HG02840 (cell line): ENCODE measurements at regions not wholly inside any gene's neighbourhood (a gene's known extent, or its start where the extent isn't known, plus 50 kb on each side); places are given as distances from the start of the nearest gene placed in this dataset.

Experiments used
- ATAC-seq: cut with Tn5 transposase; IDR thresholded peaks from one replicate; pipeline ENCODE4 v1.9.1; 2021; ENCODE audit warnings: mild to moderate bottlenecking, moderate library complexity, moderate number of reproducible peaks; ENCODE audit not compliant: unreplicated experiment, low FRiP score

DNA sequence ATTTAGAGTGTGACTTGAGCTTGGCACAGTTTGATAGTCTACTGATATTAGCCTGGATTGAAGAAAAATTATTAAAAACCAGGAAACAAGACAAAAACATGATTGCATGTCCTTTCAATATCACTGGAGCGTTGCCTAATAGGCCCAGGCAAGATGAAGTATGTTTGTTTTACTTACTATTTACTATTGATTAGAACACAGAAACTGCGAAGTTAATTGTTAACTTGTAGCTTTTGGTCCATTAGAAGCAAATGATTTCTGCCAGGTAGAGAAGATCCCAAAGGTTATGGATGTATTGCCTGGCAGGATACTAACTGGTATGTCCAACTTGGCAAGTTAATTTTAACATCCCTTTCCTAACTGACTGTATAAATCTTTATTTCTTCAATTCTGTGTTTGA, 268.9 kb downstream of the ETNK1 start:
- ATAC-seq: no peak

GRCh38 chr12:22899184-22899583, 274.2 kb downstream of the ETNK1 start:
- no peak for ATAC-seq

DNA sequence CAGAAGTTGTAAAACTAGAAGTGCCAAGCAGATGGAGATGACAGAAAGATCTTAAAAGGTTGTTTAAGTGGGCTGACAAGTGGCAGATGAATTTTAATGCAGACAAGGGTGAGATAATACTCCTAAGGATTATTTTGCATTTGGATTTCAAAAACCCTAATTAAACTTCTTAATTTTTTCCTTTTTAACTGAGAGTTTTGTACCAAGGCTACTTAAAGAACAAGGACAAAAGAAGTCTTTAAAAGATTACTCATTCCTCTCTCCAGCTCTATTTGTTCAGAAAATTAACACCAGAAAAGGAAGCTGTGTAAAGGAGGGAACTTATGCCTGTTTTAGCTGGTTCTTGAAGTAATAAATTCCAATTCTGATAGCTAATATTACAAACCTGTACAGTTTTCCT, 275.4 kb downstream of the ETNK1 start:
- ATAC-seq: no peak

GRCh38 chr12:22904485-22904884, 279.5 kb downstream of the ETNK1 start:
- ATAC-seq: no peak

DNA sequence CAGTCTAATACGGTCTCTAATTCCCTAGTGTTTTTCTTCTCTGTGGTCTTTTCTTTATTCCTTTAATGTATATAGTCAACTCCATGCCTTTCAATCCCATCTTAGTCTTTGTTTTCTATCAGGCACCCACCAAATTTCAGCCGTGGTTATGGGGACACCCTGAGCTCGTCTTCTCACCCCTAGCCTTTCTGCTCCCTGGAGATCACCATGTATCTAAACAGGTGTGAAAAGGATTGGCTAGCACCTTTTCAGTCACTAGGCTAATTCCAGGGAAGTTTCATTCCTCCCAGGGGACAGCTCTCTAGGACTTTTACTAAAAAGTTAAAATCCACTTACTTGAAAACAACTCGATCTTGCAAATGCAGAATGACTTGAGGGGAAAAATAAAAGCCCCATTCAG, 291.3 kb downstream of the ETNK1 start:
- ATAC-seq: no peak

DNA sequence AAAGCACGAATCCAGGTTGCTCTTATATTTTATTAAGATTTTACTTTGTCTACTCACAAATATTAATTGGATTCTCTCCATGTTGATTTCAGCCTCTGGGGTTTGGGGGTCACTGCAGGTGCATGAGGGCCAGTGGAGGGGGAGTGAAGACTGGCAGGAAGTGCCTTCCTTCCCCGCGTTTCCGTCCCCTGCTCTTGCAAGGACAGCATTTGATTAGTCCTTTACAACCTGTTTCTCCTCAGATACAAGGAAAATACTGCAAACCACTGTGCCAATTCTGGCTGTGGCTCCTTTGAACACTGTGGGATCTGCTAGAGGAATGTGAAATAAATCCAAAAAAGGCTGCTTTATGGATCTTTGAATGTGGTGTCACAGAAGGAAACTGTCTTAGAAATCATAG, 291.8 kb downstream of the ETNK1 start:
- ATAC-seq: no peak

DNA sequence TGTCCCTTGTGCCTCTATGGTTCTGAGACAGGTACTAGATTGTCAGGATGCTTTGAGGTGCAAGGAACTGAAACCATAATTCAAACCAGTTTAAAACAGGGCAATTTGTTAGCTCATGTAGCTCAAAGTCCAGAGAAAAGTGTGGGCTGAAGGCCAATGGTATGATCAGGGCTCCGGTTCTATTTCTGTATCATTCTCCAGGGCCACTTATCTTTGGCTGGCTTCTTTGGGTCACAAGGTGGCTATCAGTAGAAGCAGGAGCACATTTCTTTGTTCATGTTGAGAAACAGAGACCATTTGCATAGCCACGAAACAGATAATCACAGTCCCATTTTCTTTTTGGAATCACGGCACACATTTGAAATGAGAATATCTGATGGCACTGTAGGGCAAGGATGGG, 294.9 kb downstream of the ETNK1 start:
- no peak for ATAC-seq

GRCh38 chr12:22923768-22924167, 298.8 kb downstream of the ETNK1 start:
- ATAC-seq: no peak

DNA sequence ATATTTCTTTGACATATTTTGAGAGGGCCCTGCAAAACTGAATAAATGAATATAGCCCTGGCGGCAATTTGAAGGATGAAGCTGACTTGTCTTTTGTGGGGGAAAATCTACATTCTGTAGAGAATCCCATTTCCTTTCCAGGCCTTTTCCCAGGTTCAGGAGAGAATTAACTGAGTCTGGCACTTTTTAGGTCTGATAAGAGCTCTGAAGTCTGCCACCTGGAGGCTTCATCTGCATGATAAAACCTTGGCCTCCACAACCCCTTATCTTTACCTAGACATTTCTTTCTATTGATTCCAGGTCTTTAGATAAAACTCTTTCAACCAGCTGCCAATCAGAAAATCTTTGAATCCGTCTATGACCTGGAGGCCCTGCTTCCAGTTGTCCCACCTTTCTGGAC, 299.4 kb downstream of the ETNK1 start:
- ATAC-seq: no peak

GRCh38 chr12:22925623-22926022, 300.7 kb downstream of the ETNK1 start:
- ATAC-seq: no peak

DNA sequence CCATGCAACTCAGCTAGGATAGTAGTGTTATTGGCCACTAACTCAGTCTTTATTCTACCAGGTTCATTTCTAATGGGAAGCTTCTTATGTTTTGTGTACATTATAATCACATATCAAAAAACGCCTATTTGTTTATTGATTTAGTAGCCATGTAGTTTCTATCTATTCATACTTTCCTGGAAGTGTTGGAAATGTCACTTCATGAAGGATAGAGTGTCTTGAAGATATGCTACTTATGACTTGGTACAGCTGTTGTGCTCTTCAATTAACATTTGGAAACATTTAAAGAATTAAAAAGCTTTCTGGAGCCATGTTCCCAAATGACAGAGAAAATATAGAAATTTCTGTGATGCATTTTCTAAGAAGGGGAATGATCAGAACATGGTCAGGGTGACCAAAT, 307.5 kb downstream of the ETNK1 start:
- no peak for ATAC-seq

- ATAC-seq: no peak
These were observed 310.1 kb downstream of the ETNK1 start for GRCh38 chr12:22935090-22935489.

DNA sequence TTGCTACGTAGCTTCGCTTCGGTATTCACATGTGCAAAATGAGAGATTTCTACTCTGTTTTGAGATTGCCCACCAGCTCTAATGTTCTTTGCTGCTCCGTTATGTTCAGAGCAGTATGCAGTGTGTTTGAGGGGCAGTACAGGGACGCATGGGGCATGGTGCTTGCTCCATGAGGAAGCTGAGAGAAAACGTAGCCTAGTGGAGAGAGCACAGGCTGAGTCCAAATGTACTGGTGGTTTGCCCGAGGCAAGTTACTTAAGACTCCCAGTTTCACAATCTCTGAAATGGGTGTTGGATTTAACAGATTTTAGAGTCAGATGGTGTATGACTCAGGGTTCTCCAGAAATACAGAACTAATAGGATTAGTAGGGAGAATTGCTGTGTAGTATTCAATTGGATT, 310.5 kb downstream of the ETNK1 start:
- ATAC-seq: no peak

DNA sequence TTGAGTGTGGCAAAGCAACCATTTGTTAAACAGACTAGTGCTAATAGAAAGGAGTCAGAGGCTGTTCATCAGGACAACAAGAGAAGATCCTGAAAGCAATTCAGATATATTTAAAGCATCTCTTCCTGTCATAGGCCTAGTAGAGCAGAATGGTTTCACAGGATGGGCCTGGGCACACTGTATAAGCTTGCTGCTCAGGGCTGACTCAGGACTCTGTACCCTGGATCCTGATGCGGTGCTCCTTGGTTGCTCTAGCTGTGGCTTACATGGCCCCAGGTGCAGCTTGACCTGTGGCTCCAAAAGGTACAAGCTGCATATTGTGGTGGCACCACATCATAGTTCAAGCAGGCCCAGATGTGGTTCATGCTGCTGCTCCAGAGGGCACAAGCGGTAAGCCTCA, 313.4 kb downstream of the ETNK1 start:
- no peak for ATAC-seq

DNA sequence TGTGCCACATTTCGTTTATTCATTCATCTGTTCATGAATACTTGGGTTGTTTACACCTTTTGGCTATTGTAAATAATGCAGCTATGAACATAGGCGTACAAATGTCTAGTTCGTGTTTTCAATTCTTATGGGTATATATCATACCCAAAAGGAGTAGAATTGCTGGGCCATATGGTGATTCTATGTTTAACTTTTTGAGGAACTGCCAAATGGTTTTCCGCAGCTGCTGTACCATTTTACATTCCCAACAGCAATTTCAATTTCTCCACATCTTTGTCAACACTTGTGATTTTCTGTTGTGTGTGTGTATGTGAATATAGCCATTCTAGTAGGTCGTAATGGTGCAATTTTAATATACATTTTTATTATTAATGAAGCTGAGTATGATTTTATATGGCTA, 326.2 kb downstream of the ETNK1 start:
- no peak for ATAC-seq

DNA sequence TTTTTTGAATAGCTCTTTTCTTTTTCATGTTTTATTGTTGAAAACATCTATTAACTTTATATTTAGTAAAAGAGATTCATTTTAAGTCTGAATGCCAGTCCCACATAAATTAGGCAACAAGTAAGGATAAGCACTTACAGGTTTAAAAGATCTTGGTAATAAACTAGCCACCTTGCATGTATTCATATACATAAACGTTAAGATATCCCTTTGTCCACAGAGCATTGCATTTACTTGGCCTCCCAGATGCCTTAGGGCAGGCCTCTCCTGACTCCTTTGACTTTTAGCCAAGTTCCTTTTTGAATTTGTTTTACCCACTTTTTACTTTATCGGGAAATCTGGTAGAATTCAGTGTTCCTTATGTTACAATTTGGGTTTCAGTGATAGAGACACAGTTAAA, 331.7 kb downstream of the ETNK1 start:
- ATAC-seq: no peak

GRCh38 chr12:22967171-22967570, 342.2 kb downstream of the ETNK1 start:
- no peak for ATAC-seq

DNA sequence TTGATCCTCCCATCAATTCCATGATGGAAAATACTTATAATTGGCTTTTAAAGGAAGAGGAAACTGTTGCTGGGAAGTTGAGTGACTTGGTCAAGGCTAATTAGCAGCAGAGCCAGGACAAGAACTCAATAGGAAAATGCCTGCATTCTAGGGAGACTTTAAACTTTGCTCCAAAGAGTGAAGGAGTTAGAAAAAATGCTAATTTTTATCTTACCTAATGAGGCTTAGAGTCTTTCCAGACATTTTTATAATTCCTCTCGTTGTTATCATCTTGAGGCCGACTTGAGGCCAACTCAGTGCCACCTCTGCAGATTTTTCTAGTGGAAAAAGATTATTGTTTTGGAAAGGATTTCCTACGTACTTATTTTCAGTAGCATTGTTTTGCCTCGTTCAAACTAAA, 344.6 kb downstream of the ETNK1 start:
- no peak for ATAC-seq

DNA sequence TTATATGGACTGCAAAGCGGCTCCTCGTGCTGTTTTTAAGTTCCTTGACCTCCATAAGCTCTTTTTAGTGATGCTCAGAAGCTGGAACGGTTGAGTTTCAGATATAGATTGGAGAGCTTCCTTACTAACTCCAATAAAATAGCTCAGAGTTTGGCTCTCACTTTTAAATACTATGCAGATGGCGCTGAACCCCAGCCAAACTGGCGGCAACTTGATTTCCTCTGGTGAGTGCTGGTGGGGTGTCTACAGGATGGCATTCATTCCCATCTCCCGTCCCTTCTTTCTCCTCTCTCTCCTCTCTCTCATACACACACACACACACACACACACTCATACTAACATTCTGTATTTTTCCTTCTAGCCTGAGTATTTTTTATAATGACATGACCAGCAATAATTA, 346.3 kb downstream of the ETNK1 start:
- ATAC-seq: no peak

- no peak for ATAC-seq
These were observed 346.8 kb downstream of the ETNK1 start for GRCh38 chr12:22971701-22972191.

- no peak for ATAC-seq
These were observed 349.9 kb downstream of the ETNK1 start for GRCh38 chr12:22974865-22975264.

- no peak for ATAC-seq
These were observed 354.0 kb downstream of the ETNK1 start for GRCh38 chr12:22978962-22979361.

DNA sequence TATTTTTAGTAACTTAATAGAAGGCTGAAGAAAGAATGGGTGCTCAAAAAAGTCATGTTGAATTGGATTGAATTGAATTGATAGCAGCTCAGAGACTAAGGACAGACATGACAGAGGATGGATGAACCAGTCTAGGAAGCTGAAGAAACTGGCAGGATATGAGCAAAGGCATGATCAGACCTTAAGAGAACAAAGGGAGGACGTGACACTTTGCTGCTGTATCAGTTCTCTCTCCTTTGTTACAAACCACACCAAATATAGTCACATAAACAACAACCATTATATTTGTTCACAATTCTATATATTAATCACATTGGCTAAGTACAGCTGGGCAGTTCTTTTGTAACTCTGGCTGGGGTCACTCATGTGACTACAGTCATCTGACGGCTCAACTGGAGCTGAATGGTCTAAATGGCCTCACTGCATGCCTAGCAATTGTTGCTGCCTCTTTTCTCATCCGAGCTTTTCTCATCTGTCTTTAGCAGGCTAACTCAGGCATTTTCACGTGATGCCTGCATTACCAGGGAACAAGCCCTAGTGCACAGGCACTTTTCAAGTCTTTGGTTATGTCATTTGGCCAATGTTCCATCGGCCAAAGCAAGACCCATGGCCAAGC, 355.0 kb downstream of the ETNK1 start:
- ATAC-seq: no peak
